OCI-LY1 (cell line): ENCODE measurements at regions not wholly inside any gene's neighbourhood (a gene's known extent, or its start where the extent isn't known, plus 50 kb on each side); places are given as distances from the start of the nearest gene placed in this dataset.

ENCODE experiments used
- CTCF ChIP-seq: fragments of 200-600 bp; sonication (generic), shearing (Covaris generic); IDR thresholded peaks from 2 replicates; pipeline ENCODE4 v1.5.1; 2017; ENCODE audit warnings: mild to moderate bottlenecking, antibody characterized with exemption, low read length, moderate library complexity, mixed read lengths
- EZH2 ChIP-seq: fragments of 200-600 bp; sonication (generic), shearing (Covaris generic); IDR thresholded peaks from 2 replicates; pipeline ENCODE4 v1.8.0; 2017; ENCODE audit warnings: borderline replicate concordance, mixed run types, mild to moderate bottlenecking, antibody characterized with exemption, low read length, moderate library complexity, mixed read lengths

GRCh38 chr4:153076861-153077260 is 127.4 kb upstream of the TRIM2 start:
- no peak for TF ChIP-seq EZH2
- no peak for TF ChIP-seq CTCF
